ENCODE measurements at regions not wholly inside any gene's neighbourhood (a gene's known extent, or its start where the extent isn't known, plus 50 kb on each side); places are given as distances from the start of the nearest gene placed in this dataset.

DNA sequence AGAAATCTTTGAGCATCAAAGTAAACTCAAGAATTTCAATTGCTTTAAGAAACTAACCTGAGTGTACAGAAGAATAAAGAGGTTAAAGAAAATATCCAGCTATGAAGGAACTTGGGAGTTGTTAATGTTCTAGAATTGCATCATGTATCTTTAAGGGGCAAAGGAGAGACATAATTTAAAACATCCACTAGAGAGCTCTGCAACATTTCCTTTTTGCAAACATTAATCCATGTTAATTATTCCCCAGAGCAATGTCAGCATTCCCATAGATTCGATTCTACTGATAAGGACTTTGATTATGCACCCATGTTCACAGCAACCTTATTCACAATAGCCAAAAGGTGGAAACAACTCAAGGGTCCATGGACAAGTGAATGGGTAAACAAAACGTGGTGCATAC is 80.2 kb upstream of the SORBS2 start:
- DNase-seq (ENCODE audit: low read depth in 3 of 3, low spot score in 2 of 3): no peak

DNA sequence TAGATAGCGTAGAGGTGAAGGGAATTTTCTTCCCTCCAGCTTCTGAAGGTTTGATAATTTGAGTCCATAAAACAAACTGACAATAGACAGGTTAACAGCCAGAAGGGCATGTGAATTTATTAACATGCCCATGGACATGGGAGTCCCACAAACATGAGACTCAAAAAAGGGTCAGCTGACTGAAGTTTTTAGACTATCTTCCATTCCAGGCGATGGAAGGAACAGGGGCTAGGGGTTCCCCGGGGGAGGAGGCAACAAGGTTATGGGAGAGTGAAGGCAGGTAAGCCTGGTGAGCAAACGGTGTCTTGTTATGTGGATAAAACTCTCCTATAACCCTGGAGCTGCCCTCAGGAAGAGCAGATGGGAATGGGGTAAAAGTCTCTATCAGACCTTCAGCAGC is 81.5 kb upstream of the SORBS2 start:
- DNase-seq (ENCODE audit: low read depth in 3 of 3, low spot score in 2 of 3): no peak

DNA sequence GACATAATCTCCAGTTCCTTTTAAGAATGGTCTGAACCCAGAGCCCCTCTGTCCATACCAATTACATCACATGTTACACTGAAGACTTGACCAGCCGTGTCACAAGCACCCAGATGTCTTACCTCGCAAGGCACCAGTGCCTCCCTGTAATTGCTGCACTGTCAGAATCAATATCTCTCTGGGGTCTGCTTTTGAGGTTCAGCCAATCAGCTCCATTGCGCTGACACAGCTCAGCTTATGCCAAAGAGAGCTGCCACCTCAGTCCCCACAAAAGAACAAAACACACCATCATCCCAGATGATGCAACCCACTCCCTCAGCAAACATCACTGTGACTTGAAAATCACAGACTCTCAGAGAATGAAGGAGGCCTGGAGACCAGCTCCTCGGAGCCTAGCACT is 82.5 kb upstream of the SORBS2 start:
- DNase-seq (ENCODE audit: low read depth in 3 of 3, low spot score in 2 of 3): no peak

GRCh38 chr4:185895351-185895750 is 83.4 kb upstream of the SORBS2 start:
- no peak for DNase-seq (ENCODE audit: low read depth in 3 of 3, low spot score in 2 of 3)

GRCh38 chr4:185895866-185896265 is 83.9 kb upstream of the SORBS2 start:
- DNase-seq (ENCODE audit: low read depth in 3 of 3, low spot score in 2 of 3): no peak

- no peak for DNase-seq (ENCODE audit: low read depth in 3 of 3, low spot score in 2 of 3)
Measured at GRCh38 chr4:185896817-185897488, 85.0 kb upstream of the SORBS2 start.

DNA sequence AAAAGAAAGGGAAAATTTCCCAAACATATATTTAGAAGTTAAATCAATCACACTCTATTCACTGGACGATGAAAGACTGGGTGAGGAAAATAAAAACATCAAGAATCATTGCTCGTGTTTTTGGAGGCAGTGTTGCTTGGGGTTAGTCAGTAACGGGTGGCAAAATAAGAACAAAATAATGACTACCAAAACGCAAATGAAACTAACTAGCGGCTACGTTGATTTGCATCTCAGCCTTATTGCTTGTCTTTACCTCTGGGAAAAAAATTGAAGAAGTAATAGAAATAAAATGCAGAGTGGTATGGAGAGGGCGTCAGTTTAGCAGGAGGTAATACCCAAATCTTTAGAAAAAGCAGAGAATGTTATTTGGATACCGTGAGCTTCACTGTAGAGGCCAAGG is 86.4 kb upstream of the SORBS2 start:
- no peak for DNase-seq (ENCODE audit: low read depth in 3 of 3, low spot score in 2 of 3)

DNA sequence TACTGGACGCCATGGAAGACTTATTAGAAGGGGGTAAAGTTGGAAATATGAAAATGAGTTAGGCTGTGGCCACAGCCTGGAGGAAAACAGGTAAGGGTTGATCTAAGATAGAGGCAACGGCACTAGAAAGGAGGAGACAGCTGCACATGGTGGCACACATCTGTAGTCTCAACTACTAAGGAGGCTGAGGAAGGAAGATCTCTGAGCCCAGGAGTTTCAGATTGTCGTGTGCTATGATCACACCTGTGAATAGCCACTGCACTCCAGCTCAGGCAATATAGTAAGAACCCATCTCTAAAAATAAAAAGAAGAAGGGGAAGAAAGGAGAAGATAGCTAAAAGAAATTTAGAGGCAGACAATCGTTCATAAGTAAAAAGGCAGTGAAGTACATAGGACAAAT is 87.8 kb upstream of the SORBS2 start:
- DNase-seq (ENCODE audit: low read depth in 3 of 3, low spot score in 2 of 3): no peak

- no peak for DNase-seq (ENCODE audit: low read depth in 3 of 3, low spot score in 2 of 3)
Measured at GRCh38 chr4:185902654-185903053, 90.7 kb upstream of the SORBS2 start.

- DNase-seq (ENCODE audit: low read depth in 3 of 3, low spot score in 2 of 3): no peak
Measured at GRCh38 chr4:185903205-185903604, 91.2 kb upstream of the SORBS2 start.

GRCh38 chr4:185904381-185904780 is 92.4 kb upstream of the SORBS2 start:
- DNase-seq (ENCODE audit: low read depth in 3 of 3, low spot score in 2 of 3): no peak

DNA sequence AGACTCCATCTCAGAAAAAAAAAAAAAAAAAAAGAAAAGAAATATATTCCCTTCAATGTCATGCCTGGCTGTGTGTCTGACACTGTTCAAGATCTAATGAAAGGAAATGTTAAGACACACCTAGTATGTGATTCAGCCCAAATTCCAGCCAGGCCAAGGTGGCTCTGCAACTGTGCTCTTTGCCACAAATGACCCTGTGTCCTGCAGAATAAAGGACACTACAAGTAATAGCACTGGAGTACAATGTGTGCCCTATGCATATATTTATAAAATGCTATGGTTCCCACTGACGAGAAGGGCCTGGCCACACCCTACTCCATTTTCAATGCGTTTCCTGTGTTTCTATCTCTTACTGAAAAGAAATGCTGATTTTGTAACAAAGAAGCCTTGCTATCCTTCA is 98.0 kb upstream of the SORBS2 start:
- DNase-seq (ENCODE audit: low read depth in 3 of 3, low spot score in 2 of 3): no peak

- no peak for DNase-seq (ENCODE audit: low read depth in 3 of 3, low spot score in 2 of 3)
Measured at GRCh38 chr4:185911556-185912064, 99.6 kb upstream of the SORBS2 start.

DNA sequence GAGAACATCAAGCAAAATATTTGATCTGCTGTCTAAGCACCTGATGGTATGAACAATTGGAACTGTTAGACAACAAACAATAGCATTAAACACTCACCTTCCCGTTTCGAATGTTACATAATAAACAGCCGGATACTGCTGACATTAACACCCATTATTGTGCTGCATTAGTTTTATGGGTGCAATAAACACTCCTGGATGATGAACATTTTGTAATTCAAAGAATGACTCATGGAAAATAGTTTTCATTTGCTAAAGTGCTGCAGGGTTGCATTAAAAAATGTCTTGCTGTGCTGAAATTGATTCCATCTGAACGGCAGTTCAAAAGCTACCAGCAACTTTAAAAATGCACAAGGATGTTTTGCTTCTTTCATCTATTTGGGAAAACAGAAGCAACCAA is 100.8 kb upstream of the SORBS2 start:
- DNase-seq (ENCODE audit: low read depth in 3 of 3, low spot score in 2 of 3): no peak

- DNase-seq (ENCODE audit: low read depth in 3 of 3, low spot score in 2 of 3): peak; percentile 36 to 47 (median 38)
Measured at GRCh38 chr4:185914583-185915199, 102.7 kb upstream of the SORBS2 start.

GRCh38 chr4:185915271-185915670 is 103.3 kb upstream of the SORBS2 start:
- no peak for DNase-seq (ENCODE audit: low read depth in 3 of 3, low spot score in 2 of 3)

- DNase-seq (ENCODE audit: low read depth in 3 of 3, low spot score in 2 of 3): no peak
Measured at GRCh38 chr4:185915817-185916216, 103.8 kb upstream of the SORBS2 start.

DNA sequence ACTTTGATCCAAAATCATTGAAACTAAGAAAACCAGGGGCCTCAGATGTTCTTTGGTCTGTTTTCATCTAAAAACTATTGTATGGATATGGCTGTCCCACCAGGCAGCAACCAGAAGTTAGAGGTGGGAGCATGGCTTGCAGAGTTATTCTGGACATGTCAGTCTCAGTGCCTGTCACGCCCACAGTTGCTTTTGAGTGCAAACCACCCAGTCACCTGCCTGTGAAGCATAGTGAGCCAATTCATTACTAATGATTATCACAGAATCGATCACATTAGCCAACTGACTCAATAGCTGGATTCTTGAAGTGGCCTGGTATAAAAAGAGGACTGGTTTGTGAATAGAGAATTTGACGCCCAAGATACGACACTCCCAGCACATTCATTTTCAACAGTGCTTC is 104.2 kb upstream of the SORBS2 start:
- DNase-seq (ENCODE audit: low read depth in 3 of 3, low spot score in 2 of 3): no peak

GRCh38 chr4:185916683-185917082 is 104.7 kb upstream of the SORBS2 start:
- DNase-seq (ENCODE audit: low read depth in 3 of 3, low spot score in 2 of 3): no peak

DNA sequence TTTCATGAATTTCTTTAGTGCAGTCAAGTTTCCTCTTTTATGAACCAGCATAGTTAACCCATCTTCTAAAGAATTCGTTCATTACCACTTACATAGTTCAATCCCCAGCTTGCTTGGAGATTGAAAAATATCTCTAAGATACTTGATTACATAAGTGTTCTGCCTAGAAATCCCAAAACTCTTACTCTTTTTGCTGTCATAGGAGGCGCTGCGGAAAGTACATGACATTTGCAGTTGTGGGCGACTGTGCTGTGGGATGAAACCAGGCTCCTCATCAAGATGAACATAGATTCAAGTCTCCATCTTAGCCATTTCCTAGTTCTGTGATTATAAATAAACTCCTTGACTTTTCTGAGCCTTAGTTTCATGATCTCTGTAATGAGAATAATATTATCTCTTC is 107.1 kb upstream of the SORBS2 start:
- no peak for DNase-seq (ENCODE audit: low read depth in 3 of 3, low spot score in 2 of 3)

DNA sequence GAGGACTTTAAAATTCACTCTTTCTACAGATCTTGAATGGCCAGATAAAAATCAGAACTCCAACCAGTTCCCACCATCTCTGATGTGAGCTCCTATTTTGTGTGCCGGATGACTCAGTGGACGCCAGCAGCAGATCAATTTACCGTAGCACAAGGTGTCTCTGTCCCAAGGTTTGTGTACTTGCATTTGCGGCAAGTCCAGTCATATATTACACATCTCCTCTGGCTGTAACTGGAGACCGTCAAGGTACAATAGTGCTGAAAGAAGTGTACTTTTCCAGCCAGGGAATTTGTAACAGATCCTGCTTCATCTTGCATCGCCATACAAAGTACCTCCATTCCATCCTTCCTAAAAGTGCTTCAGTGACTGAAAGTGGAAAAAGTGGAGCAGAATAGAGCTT is 108.2 kb upstream of the SORBS2 start:
- DNase-seq (ENCODE audit: low read depth in 3 of 3, low spot score in 2 of 3): no peak

DNA sequence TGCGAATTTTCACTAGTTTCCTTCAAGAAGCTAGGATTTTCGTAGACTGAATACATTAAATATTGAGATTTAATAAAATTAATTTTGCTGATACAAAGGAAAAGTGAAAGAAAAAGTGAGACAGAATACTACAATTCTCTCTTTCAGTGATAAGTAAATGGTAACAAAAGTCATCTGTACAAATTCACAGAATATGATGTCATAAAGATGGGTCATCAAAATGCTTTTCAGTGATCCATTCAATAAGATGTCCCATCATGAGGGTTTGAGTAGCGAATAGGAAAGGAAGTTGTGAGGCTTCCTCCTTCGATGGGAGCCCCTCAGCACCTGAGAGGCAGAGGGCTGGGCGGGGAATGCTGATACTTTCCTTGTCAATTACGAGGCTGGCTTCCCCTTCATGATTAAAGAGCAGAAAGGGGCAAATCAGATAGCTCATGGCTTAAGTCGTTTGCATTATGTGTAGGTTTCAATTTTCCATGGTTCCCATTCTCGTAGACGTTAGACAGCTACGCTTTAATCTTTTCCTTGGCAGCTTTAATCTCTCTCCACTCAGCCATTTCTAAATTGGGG is 108.8 kb upstream of the SORBS2 start:
- no peak for DNase-seq (ENCODE audit: low read depth in 3 of 3, low spot score in 2 of 3)

Measured in right renal cortex interstitium (tissue), 3 donors.